ENCODE measurements at regions not wholly inside any gene's neighbourhood (a gene's known extent, or its start where the extent isn't known, plus 50 kb on each side); places are given as distances from the start of the nearest gene placed in this dataset.

GRCh38 chr3:106140431-106140830 lies 271.6 kb upstream of the CBLB start:
- no peak for TF ChIP-seq ZNF274 (IDR thresholded peaks at IDR 0.05; ENCODE audit: low read depth, low read length)
- no peak for TF ChIP-seq YY1 (IDR thresholded peaks at IDR 0.05; ENCODE audit: insufficient read depth, insufficient read length)
- no peak for TF ChIP-seq SUZ12 (IDR thresholded peaks at IDR 0.05; ENCODE audit: extremely low read depth, insufficient read depth, insufficient read length)
